GM18909 (cell line): ENCODE measurements at regions not wholly inside any gene's neighbourhood (a gene's known extent, or its start where the extent isn't known, plus 50 kb on each side); places are given as distances from the start of the nearest gene placed in this dataset.

ENCODE experiments used
- ATAC-seq: cut with Tn5 transposase; IDR thresholded peaks from one replicate; pipeline ENCODE4 v1.9.1; 2021; ENCODE audit warnings: mild to moderate bottlenecking; ENCODE audit not compliant: unreplicated experiment, poor library complexity

DNA sequence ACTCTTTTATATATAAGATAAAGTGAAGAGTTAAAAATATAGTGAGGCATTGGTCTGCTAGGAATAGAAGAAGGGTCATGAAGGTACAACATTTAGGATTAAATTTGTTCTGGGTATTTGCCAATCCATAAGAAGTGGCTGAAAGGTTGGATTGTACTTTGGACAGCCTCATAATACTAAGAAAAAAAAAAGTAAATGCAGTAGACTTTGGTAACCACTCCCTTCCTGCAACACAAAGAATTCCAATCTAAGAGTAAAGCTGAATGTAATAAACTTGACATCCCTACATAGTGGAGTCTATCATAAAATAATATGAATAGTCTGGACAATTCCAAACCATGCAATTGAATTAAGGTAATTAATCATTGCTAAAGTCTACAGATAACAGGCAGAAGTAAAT is 2294.4 kb downstream of the LRRC4C start:
- no peak for ATAC-seq

DNA sequence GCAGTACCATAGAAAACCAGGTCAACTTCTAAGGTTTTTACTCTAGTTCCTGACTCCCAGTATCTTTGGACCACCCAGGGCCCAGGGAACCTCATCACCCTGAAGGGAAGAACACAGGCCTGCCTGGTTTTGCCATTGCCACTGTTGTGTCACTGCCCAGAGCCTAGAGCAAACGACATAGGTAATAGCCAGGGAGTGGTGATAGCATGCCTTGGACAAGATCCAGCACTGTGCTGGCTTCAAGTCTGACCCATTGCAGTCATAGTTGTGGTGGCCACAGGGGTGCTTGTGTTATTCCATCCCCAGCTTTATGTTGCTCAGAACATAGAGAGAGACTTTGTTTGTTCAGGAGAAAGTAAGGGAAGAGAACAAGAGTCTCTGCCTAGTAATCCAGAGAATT is 2310.2 kb downstream of the LRRC4C start:
- ATAC-seq, result no peak

DNA sequence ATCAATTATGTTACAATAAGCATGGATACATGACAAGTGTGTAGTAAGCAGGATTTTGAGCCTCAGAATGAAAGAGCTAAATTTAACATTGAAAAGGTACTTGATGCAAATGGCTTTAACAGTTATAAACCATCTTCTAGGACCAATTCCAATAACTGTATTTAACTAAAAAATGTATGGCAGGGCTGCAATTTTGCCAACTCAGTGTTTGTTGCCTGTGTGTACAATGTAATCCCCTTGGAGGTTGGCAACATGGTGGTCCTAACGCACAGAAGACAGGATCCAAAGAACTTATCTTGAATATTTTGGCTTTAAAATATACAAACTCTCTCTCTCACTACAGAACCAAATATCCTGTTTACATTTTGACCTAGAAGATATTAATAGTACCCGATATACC is 2314.1 kb downstream of the LRRC4C start:
- ATAC-seq, result no peak

DNA sequence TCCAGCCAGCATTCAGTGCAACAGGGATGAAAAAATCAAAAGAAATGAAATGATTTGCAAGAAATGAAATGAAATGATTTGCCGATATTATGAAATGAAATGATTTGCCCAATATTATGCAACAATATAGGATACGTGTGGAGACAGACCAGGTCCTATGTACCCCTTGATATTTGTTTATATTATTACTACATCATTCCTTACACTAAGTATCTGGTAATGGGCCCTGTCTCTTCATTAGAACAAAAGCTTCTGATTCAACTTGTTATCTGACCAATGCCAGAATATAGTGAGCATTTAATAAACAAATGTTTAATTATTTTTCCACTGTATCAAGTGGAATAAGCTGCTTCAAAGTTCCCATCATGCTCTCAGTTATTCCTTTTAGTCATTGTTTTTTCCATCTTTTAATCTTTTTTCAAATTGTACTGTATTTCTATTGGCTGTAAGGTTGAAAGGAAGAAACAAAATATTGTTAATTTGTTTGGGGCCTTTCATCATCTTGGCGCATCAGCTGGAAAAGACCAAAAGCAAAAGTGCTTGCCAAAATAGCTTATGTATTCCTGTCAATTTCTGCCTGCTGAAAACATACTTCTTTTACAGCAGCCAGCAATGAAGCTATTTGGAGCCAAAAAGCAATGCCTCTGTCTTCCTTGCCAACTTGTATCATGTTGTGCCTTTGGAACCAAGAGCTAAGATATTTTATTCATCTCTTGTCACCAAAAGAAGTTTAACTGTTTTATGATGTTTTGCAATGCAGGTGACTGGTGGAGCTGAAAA is 2314.9 kb downstream of the LRRC4C start:
- no peak for ATAC-seq

DNA sequence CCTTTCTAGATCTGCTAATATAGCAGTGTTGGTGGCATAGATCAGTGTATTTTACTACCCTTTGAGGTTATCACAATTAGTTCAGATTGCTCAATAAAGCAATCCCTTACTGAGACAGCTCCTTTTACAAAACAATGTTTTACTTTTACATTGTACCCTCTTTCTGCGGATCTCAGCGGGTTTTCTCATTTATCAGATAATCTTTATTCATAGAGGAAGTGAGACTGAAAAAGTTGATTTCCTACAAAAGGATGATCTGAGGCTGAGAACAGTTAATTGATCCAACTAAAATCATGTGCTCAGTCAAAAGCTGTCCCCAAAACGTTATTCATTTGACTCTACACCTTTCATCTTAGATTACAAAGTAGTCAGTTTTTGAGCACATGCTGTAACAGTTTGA is 2319.9 kb downstream of the LRRC4C start:
- ATAC-seq, result no peak

DNA sequence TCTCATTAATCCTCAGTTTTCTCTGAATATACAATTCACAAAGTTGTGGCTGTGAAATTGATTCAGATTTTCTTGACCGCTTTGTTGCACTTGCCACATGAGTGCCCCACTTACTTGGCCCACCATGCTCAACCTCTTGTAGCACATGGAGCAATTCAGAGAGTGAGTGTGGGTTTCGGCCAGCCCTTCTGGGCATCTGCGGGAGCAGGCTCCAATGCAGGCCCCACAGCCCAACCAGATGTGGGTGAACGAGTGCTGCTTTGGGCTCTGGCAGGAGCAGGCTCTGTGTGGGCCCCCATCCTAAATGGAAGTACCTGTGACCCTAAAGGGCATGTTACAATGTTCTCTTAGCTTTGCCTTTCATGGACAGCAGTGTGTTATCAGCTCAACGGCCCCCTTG is 2338.6 kb downstream of the LRRC4C start:
- ATAC-seq, result no peak

DNA sequence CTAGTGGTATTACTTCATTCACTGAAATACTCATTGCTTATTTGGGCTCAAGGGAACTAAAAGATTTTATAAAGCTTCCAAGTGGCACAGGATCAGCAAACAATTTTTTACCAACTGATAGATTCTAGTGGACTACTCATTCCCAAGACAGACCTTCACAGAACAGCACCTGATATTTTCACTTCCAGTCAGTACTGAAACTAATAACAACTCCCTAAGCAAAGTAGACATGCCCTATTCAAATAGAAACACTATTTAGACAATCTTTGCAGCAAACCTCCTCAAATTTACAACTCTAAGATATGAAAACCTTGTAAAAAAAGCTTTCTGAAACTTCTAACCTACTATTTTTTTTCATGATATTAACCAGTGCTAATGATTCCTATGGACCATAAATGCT is 2345.8 kb downstream of the LRRC4C start:
- no peak for ATAC-seq

DNA sequence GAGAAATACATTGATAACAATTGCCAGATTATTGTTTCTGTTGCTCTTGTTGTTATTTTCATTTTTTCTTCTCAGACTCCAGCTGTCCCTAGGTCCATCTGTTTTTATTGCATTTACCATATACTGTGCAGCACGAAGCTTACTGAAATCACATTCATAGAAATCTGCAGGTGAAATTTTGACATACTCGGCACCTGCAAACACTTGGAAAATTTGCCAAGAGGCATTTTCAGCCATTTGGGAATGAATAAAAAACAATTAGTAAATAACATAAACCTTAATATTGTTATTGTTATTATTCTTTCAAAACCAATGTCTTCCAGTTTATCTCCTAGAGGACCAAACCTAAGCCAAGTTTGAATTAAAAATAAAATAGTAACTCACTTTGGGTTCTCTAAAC is 2357.2 kb downstream of the LRRC4C start:
- ATAC-seq, result no peak

DNA sequence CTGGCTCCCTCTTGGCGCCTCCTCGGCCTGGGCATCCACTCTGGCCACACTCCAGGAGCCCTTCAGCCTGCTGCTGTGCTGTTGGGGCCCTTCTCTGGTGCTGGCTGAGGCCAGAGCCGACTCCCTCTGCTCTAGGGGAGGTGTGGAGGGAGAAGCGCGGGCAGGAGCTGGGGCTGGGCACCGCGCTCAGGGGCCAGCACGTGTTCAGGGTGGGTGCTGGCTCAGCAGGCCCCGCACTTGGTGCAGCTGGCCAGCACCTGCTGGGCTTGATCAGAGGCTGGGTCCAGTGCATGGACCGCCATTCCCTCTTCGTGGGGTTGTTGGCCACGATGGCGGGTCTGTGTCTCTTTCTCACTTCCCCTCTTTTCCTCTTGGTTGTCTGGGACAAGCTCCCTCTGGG is 2381.0 kb downstream of the LRRC4C start:
- no peak for ATAC-seq

DNA sequence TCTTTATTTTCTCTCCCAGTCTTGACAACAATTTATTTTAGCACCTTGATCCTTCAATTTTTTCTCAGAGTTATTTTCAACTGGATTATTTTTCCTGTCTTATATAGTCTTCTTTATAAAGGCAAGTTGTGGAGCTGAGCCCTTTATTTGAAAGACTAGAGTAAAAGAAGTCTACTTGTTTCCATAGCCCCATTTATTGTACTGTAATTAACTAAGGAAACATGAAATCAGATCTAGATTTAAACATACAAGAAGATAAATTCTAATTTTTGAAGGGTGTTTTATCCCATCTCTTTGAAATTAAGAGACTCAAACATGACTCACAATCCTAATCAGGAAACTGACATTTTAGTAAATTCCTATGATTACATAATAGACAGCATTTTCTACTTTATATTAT is 2421.8 kb downstream of the LRRC4C start:
- ATAC-seq, result no peak

DNA sequence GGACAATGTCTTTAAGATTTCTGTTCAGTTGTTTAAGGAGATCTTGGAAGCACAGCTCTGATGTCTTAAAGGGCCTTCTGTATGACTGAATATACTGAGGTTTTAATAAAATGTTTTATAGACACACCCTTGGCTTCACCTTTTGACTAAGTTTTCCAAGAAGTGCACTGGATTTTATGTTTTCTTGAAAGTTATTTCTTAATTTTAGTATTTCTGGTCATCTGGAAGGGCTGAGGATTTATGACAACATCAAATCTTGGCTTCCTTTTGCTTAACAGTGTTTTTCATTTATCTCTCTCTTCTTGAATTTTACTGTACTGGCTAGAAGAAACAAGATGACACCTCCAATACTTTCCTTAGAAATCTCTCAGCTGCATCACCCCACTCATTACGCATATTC is 2423.4 kb downstream of the LRRC4C start:
- ATAC-seq, result no peak

DNA sequence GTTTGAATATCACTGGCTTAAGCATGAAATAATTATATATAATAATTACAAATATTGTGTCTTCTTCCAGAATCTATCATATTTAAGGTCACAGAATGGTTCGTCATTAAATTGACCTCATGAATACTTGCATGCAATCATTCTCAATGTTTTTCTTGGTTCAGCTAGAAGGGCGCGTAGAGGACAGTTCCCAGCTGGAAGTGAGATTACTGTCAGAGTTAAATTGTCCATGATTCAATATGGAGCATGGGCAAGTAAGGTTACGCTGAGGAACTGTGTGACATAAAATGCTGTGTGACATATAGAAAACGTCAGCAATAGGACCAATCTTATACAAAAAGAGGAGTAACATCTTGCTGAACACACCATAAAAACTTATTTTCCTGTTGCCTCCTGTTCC is 2423.5 kb upstream of the RAG2 start:
- ATAC-seq, result no peak

DNA sequence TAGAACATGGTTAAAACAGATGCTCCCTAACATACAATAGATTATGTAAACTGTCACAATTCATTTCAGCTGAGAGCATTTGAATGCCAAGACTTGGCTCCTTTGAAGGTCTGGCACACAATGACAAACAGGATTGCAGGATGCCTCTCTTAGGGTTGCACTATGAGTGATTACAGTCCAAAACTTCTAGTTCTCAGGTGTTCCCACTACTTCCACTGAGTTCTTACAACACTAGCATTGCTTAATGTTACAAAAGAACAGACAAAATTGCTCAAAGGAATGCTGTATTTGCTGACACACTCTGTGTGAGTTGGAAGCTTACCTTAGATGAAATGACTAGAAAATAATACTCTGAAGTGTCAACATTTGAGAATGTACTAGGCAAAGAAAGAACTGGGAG is 2413.8 kb upstream of the RAG2 start:
- ATAC-seq, result no peak

DNA sequence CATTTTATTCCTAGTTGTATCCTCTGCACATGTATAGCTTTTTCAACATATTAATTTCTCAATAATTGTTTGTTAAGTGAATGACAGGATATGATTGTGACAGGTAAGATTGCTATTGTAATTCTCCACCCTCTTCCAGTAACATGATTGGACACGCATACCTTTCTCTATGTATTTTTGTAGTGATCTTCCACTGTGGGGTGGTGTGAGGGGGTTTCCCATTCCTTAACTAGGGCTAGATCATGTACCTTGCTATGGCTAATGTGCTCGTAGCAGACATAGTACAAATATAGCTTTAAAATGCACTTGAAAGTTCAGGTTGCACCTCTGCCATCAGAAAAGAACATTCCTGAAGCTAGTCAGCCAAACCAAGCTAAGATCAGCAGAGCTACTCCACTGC is 2392.8 kb upstream of the RAG2 start:
- ATAC-seq, result no peak

DNA sequence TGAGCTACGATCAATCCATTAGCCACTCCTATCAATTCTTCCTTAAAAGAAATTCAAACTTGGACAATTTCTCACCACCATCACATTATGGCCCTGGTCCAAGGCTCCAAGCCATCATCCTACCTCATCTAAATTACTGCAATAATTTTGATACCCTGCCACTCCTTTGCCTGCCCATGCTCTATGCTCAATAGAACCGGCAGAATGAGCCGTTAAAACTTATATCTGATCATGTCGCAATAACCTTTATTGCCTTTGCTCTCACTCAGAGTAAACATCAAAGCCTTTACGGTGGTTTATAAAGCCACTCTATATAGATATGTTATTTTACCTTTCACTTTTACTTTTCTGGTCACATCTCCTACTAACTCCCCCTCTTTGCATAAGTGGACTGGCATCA is 2392.1 kb upstream of the RAG2 start:
- ATAC-seq, result no peak

DNA sequence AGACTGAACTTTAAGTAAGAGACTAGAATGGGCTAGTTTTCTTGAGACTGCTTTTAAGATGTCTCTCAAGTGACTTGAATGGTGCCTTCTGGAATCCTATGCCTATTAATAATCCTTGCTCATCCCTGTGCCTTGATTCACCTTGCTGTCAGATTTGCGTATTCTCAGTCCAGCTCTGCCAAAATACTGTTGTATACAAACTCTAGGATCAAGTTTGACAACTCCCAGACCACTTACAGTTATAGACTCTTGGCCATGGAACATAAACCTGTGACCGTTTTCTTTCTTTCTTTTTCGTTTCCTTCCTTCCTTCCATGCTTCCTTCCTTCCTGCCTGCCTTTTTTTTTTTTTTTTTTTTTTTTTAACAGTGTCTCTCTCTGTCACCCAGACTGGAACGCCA is 2390.9 kb upstream of the RAG2 start:
- no peak for ATAC-seq

DNA sequence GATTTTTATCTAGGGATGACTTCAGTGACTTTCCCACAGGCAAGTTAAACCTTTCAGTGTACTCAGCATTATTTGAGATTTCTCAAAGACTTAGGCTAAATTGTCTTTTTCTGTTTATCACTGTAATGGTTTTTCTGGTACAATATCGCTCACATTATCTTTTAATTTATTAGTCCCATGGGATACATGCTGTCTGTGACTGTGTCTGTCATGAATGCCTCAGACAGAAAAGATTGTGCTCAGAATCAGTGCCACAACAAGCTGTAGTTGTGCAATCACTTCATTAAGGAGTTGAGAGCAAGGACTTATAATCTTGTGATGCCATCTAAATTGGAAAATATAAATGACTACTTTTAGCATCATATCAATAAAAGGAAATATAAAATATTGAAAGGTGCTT is 2374.2 kb upstream of the RAG2 start:
- no peak for ATAC-seq

DNA sequence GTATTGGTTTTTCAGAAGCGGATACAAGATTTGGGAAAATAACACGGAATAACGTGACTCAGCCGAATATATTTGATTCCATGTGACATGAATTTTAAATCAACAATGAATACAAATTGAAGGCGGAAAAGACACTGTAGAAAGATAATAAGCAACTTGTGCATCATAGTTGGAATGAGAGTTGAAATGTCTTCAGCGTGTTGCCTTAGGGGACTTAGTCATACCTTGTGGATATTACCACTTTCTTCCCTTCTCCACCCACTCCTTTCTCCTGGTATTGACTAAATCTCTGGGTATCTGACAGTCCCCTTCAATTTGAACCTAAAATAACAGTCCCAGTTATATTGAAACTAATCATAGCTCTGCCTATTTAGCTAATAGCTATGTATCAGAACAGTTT is 2373.1 kb upstream of the RAG2 start:
- ATAC-seq, result no peak

DNA sequence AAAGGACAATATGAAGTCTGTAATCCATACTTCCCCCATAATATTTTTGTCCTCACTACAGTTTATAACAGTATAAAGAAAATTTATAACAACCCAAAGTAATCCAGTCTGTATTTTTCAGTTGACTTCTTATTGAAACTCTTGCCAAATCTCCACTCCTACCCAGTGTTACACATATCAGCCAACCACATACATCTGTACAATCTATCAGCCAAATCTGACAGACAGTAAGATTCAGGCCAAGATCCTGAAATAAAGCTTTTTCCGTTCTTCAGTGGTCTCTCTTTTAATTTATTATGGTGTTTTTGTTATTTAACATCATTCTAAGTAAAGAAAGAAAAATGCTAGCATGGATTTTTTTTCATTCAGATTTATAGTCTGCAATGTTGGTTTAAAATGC is 2370.9 kb upstream of the RAG2 start:
- ATAC-seq, result no peak

DNA sequence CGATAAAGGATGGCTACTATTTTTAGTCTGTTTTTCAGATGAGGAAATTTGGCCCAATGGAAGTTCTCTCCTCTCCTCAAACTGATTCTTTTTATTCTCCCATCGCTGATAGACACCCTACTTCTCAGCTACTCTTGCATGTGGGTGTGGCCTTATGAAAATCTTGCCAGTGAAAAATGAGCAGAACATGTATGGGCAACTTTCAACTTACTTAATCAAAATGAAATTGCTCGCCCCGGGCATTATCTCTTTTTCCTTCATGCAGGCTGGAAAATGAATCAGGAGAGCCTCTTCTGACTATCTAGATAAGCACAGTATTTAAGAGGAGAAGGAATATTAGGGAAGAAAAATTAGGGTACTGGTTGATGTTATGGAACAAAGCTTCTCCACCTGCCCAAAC is 2354.7 kb upstream of the RAG2 start:
- no peak for ATAC-seq

DNA sequence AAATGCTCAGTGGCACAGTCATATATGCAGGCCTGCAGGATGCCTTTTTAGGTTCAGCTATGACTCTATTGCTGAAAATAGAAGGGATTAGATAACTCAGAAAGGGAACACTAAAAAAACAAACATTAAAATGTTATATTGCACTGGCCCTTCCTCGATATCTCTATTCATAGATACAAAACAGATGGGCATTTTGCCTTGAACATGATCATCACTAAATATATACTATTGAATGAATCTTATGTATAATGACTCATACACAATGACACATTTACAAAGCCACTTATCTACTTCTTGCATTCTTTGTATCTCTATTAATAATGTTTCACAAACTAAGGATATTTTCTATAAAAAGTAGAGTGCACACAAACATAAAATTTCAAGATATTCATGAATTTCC is 2352.8 kb upstream of the RAG2 start:
- no peak for ATAC-seq

DNA sequence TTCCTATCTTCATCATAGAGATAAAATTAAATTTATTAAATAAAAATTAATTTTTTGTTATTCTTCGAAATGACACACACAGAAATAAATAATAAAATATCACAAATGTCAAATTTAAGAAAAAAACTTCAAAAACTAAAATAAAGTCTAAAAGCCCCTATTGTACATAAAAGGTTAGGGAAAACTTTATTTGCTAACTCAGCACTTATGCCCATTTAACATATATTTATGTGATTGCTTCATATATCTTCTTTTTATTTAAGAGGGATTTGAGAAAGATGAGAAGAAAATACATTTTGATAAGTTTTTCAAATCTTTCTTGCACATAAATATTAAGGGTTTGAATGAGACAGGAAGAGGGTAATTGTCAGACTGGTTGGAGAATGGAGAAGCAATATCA is 2350.4 kb upstream of the RAG2 start:
- no peak for ATAC-seq

DNA sequence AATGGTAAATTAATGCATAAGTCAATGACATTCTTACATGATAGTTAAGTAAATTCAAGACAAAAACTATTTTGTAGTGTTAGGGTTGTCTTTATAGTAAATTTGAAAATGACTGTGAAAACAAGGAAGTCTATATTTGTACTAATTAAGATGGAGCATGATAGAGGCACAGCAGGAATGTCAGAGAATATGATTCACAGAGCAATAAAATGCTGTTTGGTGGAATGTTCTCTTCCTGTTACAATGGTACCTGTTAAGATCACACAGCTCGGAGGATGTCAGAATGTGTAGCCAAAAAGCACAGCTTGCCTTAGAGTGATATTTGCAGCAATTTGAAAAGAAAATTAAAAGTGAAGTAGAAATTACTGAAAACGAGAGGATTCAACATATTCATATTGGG is 2339.7 kb upstream of the RAG2 start:
- no peak for ATAC-seq
